Stimulated activated naive CD8-positive, alpha-beta T cell treated with anti-CD3 and anti-CD28 coated beads, Interleukin-15, Interleukin-2, amounts not matched to agents 100 U/mL and 50 U/mL, for 24 hours (primary cell): ENCODE measurements at regions not wholly inside any gene's neighbourhood (a gene's known extent, or its start where the extent isn't known, plus 50 kb on each side); places are given as distances from the start of the nearest gene placed in this dataset.

Experiments
- ATAC-seq: fragments of 150-1000 bp; cut with Tn5 transposase; one replicate; pipeline ENCODE4 v1.10.0; 2021
- DNase-seq: peaks from one replicate; pipeline ENCODE4 v3.0.0; 2021

DNA sequence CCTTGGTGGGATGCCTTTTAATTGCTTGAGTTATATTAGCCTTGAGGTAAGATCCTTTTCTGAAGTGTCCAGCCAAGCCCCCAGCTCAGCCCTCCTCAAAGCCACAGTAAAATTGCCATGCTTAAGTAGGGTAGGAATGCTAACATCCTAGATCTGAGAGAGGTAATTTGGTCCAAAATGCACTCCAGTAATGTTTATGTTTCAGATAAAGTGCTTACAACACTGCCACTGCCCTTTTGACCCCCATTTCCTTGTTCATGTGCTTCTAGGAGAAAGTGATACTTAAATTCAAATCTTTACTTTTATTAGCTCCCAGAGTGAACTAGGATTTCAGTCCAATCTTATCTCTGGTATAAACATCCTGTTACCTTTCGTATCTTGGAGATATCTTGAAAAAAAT is 318.0 kb downstream of the BMP2 start:
- DNase-seq (no peak), ATAC-seq (no peak)

DNA sequence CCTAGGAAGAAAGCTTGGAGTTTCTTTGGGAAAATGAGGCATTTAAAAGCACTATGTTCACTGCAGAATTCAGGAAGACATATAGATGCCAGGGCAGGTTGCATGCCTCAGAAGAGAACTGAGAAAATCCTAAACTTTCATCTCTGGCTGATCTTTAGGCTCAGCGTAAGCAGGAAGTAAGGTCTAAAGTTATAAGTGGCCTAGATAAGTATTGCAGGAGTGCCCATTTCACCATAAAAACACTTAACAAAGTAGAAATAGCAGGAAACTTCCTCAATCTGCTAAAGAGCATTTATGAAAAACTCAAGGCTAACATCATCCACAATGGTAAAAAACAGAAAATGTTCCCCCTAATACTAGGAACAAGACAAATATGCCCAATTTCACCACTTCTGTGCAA is 320.3 kb downstream of the BMP2 start:
- no peak for ATAC-seq
- DNase-seq = no peak

DNA sequence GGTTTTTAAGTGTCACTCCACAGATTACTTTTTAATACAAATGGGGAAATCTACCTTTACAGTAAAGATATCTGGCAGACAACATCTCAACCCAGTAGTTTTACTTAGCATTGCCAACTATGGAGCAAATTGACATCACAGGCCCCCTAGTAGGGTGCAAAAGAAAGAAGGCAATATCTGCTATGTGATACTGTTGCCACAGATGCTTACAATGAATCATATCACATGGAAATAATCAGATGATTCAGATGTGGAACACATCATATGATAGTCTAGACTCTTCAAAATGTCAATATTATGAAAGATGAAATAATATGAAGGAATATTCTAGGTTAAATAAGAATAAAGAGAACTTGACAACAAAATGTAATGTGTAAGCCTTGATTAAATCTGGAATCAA is 322.5 kb downstream of the BMP2 start:
- DNase-seq (no peak), ATAC-seq (no peak)

DNA sequence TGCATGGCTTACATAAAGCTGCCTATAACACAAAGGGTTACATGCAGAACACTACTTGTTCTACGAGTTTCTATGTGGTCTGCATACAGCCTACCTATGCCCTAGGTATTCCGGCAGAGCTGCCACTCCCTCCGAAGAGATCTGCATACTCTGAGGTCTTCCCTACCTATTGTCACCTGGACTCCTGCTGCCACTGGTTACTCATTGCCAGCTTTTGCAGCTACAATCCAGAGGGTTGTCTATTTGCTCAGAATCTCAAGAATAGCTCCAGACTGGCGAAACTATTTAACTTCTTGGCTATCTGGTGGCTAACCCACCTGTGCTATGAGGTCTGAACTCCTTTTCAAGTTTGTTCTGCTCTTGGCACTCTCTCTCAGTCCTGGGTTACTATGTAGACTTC is 323.3 kb downstream of the BMP2 start:
- DNase-seq (no peak), ATAC-seq (no peak)

DNA sequence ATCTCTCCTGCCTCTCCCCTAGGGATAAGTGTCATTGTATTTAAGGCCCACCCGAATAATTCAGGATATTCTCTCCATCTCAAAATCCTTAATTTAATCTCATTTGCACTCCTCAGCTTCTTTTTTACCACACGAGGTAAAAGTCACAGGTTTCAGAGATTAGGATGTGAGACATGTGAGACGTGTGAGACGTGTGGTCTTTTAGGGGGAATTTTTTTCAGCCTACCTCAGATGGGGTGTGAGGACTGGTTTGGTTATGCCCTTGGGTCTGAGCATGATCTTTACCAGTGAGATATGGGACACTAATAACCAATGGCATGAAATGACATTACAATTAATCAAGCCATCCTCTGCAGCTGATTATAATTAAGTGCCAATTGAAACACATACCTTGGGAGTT is 324.2 kb downstream of the BMP2 start:
- DNase-seq (no peak), ATAC-seq (no peak)

DNA sequence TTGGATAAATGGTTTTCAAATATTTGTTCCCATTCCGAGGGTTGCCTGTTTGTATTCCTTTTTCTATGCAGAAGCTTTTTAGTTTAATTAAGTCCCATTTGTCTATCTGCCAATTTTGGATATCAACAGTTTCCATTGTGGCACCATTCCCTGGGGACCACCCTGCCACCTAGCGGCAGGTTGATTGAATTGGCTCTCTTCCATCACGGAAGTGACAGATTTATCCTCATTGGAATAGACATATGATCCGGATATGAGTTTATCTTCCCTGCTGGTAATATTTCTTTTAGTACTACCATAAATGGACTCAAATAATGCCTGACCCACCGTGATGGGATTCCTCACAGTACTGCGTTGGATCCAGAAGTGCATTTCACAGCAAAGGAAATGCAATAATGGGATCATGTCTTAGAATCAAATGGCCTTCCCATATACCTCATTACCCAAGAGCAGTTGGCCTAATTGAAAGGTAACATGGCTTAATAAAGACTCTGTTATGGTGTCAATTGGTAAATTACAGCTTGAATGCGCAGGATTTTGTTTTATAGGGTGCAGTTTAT is 327.0 kb downstream of the BMP2 start:
- ATAC-seq = no peak
- DNase-seq = peak; percentile 18

DNA sequence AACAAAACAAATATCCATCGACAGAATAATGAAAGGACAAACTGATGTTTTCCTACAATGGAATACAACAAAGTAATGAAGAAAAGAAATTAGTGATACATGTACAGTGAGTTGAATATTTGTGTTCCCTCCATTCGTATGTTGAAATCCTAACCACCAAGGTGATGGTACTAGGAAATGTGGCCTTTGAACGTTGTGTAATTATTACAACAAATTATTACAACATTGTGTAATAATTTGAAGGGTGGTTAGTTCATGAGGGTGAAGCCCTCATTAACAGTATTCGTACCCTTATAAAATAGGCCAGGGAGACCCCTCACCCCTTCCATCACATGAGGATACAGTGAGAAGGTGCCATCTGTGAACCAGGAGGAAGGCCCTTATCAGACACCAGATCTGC is 339.4 kb downstream of the BMP2 start:
- ATAC-seq = no peak
- no peak for DNase-seq

DNA sequence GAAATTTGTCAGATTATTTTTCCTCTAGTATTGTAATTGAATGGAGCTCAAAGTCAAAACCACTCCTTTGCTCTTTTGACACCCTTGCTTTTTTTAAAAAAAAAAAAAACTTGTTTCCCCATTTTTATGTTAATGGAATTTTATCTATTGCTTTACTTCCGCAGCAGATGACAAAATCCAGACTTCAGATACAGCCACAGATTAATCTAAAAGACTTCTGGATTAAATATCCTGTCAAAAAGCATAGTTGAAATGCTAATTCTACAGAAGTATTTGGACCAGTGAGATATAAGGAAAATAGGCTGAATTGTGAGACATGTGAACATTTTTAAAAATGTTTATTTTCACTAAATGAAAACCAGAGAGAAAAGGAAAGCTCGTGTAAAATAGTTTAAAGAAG is 341.4 kb downstream of the BMP2 start:
- DNase-seq = no peak
- ATAC-seq = no peak

DNA sequence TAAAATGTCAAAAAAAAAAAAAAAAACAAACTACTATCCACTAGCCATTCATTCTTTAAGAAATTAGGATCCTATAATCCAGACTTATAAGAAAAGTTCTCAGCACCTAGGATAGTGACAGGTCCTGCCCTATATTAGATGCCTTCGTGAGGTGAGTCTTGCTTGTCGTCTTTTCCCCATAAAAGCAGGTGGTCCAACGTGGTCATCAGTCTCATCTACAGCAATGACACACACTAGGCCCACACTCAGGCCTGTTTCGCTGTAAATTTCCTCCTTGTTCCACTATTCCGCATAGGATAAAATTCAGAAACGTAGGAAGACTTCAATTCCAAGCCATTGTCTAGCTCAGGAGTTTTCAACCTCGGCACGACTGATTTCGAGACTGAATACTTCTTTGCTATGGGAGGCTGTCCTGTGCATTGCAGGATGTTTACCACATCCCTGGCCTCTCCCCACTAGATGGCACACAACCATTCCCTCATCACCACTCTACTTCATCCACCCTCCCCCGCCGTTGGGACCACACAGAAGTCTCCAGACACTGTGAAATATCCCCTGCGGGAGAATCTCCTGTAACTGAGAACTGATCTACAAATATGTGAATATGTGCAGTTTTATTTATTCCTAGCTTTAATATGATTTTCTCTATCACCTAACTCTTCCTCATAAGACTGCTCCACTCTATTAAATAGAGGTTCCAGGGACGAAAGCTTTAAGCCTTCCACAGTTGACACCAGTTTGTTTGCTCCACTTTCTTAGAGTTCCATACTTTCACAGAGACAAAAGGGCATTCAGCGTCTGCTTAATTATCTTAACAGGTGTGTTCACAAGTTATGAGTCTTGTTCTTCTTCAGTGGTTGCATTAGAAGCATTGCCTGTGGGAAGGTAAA is 346.3 kb downstream of the BMP2 start:
- DNase-seq (no peak), ATAC-seq (no peak)

DNA sequence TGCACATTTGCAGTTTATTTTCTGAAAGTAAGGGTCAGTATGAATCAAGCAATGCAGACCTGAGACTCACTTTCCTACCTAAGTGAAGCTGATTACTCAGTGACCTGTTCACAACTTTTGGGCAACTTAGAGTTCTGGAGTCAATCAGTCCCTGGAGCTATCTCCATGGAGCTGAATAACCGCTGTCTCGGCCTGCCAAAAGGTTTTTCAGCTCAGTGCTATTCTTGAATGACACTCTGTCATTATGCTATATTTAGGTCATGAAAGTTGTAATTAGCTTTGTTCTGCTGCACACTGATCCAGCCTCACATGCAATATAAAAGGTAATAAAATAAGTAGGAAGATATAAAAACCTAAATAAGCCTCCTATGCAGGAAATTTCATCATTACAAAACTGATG is 356.0 kb downstream of the BMP2 start:
- DNase-seq = no peak

DNA sequence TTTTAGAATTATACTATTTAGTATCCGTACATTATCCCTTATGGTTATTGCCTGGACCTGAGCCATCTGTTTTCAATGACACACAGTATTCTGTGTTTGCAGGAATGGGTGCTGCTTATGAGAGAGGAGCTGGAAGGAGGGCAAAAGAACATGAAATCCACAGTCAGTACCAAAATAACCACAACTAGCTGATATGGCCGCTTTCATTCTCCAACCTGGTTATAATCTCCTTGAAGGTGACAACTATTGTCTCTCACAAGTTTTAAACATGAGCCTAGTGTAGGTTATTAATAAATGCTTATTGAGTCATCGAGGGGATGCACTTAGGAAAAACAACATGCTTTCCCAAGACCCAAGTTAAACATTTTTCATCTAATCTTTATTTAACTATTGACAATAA is 356.6 kb downstream of the BMP2 start:
- no peak for DNase-seq
- ATAC-seq = no peak

More for the DNA sequence above, 356.0 kb downstream of the BMP2 start:
- no peak for ATAC-seq

DNA sequence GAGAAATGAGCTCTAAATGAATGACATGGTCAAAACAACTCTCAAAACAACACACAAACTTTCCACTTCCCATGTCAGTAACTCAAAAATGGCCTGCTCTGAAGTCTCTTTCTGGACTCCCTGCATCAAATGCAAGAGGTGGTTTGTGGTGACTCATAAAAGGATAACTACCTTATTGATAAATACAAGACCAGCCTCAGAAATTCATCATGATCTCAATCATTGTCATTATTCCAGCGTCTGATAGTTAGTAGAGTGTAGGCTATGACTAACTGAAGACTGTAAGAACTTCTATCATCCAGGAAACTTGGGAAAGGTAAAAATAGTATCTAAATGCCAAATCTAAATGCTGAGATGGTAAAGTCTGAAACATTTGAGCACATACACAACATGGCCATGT is 369.4 kb downstream of the BMP2 start:
- DNase-seq (no peak), ATAC-seq (no peak)

DNA sequence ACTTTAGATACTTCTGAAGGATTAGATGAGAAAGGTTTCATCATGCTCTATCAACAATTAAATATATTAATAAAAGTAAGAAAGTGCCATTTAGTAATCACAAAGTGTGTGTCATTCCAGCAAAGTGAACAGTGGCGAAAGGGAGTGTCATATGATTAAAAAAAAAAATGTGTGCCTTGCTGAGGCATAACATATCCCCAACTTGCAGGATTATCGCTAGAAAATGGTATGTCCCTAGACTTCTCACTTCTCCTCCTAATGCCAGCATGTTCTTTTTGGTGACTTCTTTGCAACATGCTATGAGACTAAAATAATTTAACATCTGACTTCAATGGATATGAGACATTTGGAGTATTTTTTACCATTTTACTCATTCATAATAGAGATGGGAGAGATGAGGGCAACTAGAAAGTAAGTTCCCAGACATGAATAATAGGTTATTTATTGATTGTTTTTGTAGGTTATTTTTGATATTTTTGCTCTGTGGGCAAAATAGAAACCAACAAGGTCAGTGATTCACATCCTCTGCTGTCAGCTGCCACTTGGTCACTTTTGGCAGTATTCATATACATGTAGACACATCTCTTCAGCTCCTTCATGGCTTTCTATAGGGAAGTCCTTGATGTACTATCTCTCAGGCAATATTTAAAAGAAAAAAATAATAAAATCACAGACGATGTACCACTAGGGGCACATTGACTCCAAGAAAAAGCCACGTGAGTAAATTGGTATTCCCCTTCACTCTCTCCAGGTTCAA is 370.1 kb downstream of the BMP2 start:
- DNase-seq (no peak), ATAC-seq (no peak)

DNA sequence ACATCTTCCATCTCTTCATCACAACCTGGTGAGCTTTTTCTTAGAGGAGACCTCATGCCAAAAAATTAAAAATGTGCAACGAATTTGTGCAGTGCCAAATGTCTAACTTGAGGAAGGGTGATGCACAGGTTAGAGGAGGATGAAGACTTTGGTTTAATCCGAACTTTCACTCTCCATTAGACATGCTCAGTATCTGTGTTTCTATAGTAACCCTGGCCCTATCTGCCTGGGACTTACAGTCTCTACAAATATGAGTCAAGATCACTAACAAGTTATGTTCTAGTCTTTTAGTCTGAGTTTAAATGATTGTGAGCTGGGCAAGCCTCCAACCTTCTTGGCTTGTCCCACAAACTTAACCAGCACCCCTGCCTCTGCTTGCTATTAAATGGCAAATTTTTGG is 377.0 kb downstream of the BMP2 start:
- ATAC-seq (no peak), DNase-seq (no peak)

DNA sequence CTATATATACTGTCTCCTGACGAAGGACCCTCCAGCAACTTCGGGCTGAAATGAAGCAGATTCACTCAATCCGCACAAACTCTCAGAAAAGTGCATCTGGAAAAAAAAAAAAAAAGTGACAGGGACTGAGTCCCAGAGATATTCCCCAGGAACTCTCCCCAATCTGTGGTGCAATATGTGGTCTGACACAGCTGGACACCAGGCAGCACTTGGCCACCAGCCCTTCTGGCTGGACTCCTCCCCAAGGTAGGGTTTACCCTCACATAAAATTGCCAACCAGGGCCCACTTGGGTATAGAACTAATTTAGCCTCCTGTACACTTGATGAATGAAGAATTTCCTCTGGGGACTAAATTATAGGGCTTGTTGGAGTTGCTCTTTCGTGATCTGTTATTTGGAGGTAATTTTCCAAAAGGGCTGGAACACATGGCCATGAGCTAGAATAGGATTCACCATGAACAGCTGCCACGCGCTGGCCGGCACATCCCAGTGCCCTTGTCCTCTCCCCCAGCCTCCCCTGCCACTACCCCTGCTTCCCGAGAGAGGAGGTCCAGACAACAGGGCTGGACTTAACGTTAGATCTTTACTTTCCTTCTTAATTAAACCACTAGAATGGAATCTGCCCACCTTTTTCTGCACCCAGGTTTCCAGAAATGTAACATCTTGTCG is 379.2 kb downstream of the BMP2 start:
- no peak for DNase-seq
- no peak for ATAC-seq

DNA sequence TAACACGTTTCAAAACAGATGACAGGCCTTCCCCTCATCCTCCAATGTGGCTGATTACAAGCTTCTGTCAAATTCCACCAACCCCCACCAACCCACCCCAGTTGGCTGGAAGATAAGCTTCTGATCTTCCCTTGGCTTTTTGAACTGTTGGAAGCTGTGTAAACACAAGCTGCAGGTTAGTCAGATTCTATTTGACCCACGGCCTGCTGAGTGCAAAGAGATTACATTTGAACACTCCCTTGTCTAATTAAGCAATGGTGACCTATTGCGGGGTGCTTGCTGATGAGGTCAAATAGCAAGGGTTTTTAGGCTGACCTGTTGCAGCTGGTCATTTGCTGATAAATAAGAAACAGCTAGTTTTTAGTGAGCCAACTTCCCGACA is 379.7 kb downstream of the BMP2 start:
- DNase-seq = no peak
- ATAC-seq = no peak

DNA sequence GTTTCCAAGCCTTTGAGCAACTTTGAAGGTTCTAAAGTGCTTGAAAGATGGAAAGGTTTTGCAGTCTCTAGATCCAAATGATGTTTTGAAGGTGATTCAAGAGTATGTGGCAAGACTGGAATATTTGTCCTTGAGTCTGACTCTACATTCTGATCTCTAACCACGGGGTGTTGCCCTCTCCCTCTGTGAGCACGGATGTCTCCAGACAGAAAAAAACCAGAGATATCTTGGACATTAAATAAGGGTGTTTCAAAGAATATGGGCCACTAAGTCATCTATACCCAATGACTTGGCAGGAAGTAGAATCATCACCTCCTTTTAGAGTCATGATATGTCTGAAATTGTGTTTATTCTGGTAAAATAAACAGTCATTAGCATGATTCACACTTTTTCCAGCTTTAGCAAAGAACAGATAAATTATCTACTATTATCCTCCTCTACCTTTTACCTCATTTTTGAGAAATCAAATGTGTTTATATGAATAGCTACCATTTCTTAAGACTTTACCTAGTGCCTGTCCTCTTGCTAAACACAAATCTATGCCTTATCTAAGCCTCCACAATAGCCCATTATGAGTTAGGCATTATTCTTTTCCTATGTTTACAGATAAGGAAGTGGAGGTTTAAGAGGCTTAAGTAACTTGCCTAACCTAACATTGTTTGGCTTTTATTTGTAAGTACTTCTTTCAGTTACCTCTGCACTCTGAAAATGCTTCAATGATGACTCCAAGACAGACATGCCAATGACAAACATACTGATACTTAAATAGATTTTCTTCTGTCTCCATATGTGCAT is 384.4 kb downstream of the BMP2 start:
- ATAC-seq = no peak

DNA sequence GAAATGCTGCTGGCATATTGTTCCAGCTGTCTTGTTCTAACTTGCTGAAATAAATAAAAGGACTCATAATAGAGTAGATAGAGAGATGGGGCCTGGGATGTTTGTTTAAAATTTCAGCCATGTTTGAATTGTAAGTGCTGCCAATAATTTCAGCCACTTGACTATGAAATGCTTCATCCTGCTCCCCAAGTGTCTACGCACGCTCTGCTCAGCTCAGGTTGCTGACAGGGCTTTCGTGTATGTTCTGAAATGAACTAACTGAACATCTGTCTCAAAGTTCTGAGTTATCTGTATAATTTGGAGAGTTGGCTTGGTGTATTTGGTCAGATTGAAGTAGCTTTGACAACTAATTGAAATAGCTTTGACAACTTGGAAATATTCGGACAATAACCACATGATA is 387.8 kb downstream of the BMP2 start:
- ATAC-seq (no peak), DNase-seq (no peak)

More for the DNA sequence above, 384.4 kb downstream of the BMP2 start:
- DNase-seq = no peak

DNA sequence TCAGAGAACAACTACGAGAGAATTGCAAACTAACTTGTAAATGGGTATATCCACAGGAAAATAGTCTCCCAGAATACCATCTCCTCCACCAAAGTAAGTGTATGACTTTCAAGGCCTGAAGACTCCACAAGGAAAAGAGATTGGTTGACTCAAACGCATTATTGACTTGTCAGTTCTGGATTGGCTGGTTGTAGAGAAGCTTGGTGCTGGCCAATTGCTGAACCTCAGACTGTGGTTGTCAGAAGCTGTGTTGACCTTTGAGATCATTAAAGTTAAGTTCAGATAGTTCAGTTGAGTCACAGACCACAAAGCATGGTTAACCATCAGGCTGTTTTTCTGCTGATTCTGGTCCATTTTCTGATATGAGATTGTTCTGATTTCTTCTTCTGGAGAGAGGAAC is 388.3 kb downstream of the BMP2 start:
- no peak for DNase-seq
- ATAC-seq = no peak

DNA sequence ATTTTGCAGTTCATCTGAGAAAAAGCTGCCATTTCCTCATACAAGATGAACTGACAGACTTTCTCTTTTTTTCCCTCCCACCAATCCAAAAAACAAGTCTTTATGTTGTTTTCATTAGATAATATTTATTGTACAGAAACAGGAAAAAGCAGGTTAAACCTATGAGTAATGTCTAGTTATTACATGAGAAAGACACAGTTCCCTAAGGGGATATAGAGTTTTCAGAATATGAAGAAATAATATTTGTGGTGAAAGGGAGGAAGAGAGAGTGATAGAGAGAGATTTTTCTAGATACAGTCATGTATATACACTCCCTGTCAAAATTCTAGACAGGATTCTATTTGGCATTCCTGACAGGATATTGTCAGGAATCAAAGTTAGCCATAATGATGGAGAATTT is 392.4 kb downstream of the BMP2 start:
- DNase-seq (no peak), ATAC-seq (no peak)

DNA sequence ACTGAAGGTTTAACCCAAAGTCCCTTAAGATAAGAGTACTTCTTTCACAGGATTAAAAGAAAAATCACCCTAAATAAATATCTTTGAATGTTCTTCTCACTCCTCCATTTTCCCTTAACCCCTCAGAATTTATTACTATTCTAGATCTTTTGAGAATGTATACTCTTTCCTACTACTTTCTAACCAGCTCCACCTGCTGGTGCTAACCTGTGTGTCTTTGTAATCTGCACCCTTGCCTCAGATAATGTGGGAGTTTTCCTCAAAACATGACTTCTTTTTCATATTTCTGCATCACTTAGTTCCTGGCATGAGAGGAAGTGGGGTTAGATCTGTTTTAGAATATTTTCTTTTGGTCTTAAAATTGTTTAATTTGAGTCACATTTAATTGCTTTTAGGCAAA is 394.2 kb downstream of the BMP2 start:
- DNase-seq = no peak
- ATAC-seq = no peak

DNA sequence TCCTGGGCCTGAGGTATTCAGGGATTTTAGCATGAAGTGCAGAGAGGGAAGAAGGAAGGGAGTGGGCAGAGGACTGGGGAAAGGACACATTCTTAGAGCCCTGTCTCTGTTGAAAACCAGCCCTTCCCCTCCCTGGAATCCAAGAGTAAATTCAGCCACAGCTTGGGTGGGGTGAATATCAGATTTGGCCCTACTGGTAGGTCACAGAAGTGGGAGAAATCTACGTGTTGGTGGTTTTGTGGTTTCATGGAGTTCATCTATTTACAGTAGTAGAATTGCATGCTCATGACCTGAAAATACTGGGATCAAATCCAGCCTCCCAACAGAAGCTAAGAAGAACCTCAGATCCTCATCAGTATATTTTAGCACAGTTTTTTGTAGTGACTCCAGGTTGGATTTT is 404.4 kb downstream of the BMP2 start:
- DNase-seq = no peak
- no peak for ATAC-seq
